ENCODE measurements at regions not wholly inside any gene's neighbourhood (a gene's known extent, or its start where the extent isn't known, plus 50 kb on each side); places are given as distances from the start of the nearest gene placed in this dataset.

GRCh38 chr13:89113744-89114143, 1442.6 kb downstream of the SLITRK5 start:
- TF ChIP-seq CTCF (IDR thresholded peaks at IDR 0.05; ENCODE audit: insufficient read depth, low read length) (no peak), GABPA (IDR thresholded peaks at IDR 0.05; ENCODE audit: low read depth) (no peak)
